ENCODE measurements at regions not wholly inside any gene's neighbourhood (a gene's known extent, or its start where the extent isn't known, plus 50 kb on each side); places are given as distances from the start of the nearest gene placed in this dataset.

GRCh38 chr6:53975941-53976615 lies 135.2 kb upstream of the MLIP start:
- TF ChIP-seq CTCF (IDR thresholded peaks at IDR 0.05), result no peak
- TF ChIP-seq MAZ (IDR thresholded peaks at IDR 0.05; ENCODE audit: borderline replicate concordance, low read depth, low read length), result no peak
- no peak for TF ChIP-seq JUN (IDR thresholded peaks at IDR 0.05)
- TF ChIP-seq MAX (IDR thresholded peaks at IDR 0.05), result no peak
- no peak for TF ChIP-seq HDAC2 (IDR thresholded peaks at IDR 0.05)
- no peak for TF ChIP-seq EHMT2 (IDR thresholded peaks at IDR 0.05; ENCODE audit: low read depth)
- TF ChIP-seq CHD4 (IDR thresholded peaks at IDR 0.05; ENCODE audit: borderline replicate concordance), result no peak
- no peak for TF ChIP-seq SMC3 (IDR thresholded peaks at IDR 0.05)
- no peak for TF ChIP-seq NPAS2 (CRISPR knock-in tag; IDR thresholded peaks at IDR 0.05; ENCODE audit: borderline replicate concordance)
